Uterus (tissue), 3 donors: ENCODE measurements at regions not wholly inside any gene's neighbourhood (a gene's known extent, or its start where the extent isn't known, plus 50 kb on each side); places are given as distances from the start of the nearest gene placed in this dataset.

ENCODE experiments used
- DNase-seq, 2 donors: peaks; one replicate each; pipeline ENCODE4 v3.0.0-alpha.2; 2019 to 2020
- H3K27ac ChIP-seq, 2 donors: fragments of 200-600 bp; sonication (generic); 1 replicate in 1 of 2; 2 replicates in 1 of 2; pipeline ENCODE4 v1.5.1; 2016 to 2018
- H3K27me3 ChIP-seq, 2 donors: fragments of 200-600 bp; sonication (generic); one replicate each; pipeline ENCODE4 v1.5.1; 2018 to 2019; ENCODE audit warnings: control low read depth in 1 of 2
- H3K36me3 ChIP-seq, 2 donors: fragments of 200-600 bp; sonication (generic); one replicate each; pipeline ENCODE4 v1.5.1; 2019; ENCODE audit warnings: control low read depth in 1 of 2
- H3K4me1 ChIP-seq, 2 donors: fragments of 200-600 bp; sonication (generic); one replicate each; pipeline ENCODE4 v1.5.1; 2018 to 2019; ENCODE audit warnings: control low read depth in 1 of 2
- H3K4me3 ChIP-seq, 2 donors: fragments of 200-600 bp; sonication (generic); 1 replicate in 1 of 2; 2 replicates in 1 of 2; pipeline ENCODE4 v1.5.1; 2018 to 2019; ENCODE audit warnings: mild to moderate bottlenecking in 1 of 2
- H3K9me3 ChIP-seq, 2 donors: fragments of 200-600 bp; sonication (generic); one replicate each; pipeline ENCODE4 v1.5.1; 2019; ENCODE audit warnings: control low read depth in 1 of 2
- POLR2A ChIP-seq, 2 donors: fragments of 450-650 bp; IDR thresholded peaks; one replicate each; pipeline ENCODE4 v1.6.1; 2016; ENCODE audit warnings: antibody characterized with exemption in 2 of 2, mild to moderate bottlenecking in 1 of 2, moderate library complexity in 1 of 2
- intact Hi-C: fragments of 100-400 bp; cut with DNase I; formaldehyde crosslinking; loops from one replicate; pipeline ENCODE4 v1.15.1; 2023; ENCODE audit warnings: low total_unique reads
- TF ChIP-seq, protein P1 (sequence below), 4 experiments: fragments of 200-600 bp in 2 of 4; fragments of 450-650 bp in 2 of 4; sonication (generic) in 2 of 4; IDR thresholded peaks; one replicate each; pipeline ENCODE4 v1.5.1; 2016 to 2019; ENCODE audit warnings: antibody characterized with exemption in 4 of 4, mild to moderate bottlenecking in 2 of 4, moderate library complexity in 1 of 4
- donor health status: DM: yes; HTN: yes; CAD: no.

DNA sequence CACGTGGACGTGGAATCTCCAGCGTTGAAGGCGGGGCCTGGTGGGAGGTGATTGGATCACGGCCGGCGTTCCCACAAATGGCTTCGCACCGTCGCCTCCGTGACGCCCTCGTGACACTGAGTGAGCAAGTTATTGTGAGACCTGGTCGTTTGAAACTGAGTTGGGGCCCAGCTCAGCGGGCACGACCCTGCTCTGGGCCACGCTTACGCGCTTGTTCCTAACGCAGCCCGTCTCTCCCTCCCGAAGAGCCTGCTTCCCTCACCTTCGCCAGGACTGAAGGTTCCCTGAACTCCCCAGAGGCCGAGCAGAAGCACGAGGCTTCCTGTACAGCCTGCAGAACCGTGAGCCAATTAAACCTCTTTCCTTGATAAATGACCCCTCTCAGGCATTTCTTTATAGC is 121.8 kb downstream of the RTP5 start:
- H3K36me3 ChIP-seq = no peaks in the 10 kb centered on the region
- no peak for DNase-seq
- H3K27ac ChIP-seq = no peak overlapping the region
- TF ChIP-seq, protein P1, sequence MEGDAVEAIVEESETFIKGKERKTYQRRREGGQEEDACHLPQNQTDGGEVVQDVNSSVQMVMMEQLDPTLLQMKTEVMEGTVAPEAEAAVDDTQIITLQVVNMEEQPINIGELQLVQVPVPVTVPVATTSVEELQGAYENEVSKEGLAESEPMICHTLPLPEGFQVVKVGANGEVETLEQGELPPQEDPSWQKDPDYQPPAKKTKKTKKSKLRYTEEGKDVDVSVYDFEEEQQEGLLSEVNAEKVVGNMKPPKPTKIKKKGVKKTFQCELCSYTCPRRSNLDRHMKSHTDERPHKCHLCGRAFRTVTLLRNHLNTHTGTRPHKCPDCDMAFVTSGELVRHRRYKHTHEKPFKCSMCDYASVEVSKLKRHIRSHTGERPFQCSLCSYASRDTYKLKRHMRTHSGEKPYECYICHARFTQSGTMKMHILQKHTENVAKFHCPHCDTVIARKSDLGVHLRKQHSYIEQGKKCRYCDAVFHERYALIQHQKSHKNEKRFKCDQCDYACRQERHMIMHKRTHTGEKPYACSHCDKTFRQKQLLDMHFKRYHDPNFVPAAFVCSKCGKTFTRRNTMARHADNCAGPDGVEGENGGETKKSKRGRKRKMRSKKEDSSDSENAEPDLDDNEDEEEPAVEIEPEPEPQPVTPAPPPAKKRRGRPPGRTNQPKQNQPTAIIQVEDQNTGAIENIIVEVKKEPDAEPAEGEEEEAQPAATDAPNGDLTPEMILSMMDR (IDR thresholded peaks at IDR 0.05) = no peak
- TF ChIP-seq POLR2A (IDR thresholded peaks at IDR 0.05) = no peak
- H3K4me3 ChIP-seq = no peak overlapping the region
- no peaks in the 10 kb centered on the region for H3K9me3 ChIP-seq
- no peaks in the 10 kb centered on the region for H3K27me3 ChIP-seq
- intact Hi-C loops = no loop called here
- no peaks in the 10 kb centered on the region for H3K4me1 ChIP-seq

DNA sequence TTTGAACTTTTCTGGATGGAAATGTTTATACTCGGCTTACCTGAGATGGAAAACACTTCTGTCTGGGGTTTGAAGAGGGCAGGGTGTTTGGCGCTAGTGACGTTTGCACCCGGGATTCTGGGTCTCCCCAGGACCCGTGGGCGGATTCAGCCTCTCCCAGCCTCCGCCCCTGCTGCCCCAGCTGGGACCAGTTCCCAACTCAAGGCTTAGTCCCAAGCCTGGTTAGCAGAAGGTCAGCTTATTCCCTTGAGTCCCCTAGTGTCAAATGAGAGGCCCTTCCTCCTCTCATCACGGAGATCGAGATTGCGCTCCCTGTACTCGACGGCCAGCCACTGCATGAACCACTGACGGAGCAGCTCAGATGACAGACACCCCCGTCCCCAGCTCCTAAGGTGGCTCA is 123.2 kb downstream of the RTP5 start:
- no peaks in the 10 kb centered on the region for H3K27me3 ChIP-seq
- intact Hi-C loops = no loop called here
- TF ChIP-seq POLR2A (IDR thresholded peaks at IDR 0.05) = no peak
- TF ChIP-seq, protein P1 (IDR thresholded peaks at IDR 0.05) = no peak
- H3K36me3 ChIP-seq = no peaks in the 10 kb centered on the region
- H3K27ac ChIP-seq = no peak overlapping the region
- H3K4me1 ChIP-seq = no peaks in the 10 kb centered on the region
- no peaks in the 10 kb centered on the region for H3K9me3 ChIP-seq
- no peak for DNase-seq
- no peak overlapping the region for H3K4me3 ChIP-seq

DNA sequence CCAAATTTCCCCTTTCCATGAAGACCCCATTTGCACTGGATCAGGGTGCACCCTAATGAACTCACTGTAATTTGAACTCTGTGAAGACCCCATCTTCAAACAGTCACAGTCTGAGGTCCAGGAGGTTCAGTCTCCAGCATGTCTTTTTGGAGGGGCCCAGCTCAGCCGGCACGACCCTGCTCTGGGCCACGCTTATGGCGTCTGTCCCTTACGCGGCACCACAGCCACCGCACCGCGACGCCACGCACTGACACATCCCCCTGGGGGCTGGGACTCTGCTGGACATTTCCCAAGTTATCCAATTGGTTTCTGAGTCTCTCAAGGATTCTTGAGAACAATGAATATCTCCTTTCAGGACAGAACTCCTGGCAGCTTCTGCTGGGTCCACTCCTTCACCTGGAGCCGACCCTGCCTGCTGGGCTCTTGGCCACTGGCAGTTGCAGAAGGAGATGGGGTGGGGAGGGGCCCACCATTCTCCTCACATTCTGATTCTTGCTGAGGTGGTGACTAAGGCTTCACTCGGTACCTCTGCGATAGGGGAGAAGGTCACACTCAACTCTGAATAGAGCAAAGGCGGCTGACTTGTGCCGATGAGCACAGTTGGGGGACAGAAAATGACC is 124.0 kb downstream of the RTP5 start:
- H3K27ac ChIP-seq = no peak overlapping the region
- TF ChIP-seq, protein P1 (IDR thresholded peaks at IDR 0.05) = no peak
- TF ChIP-seq POLR2A (IDR thresholded peaks at IDR 0.05) = no peak
- no peak for DNase-seq
- H3K4me3 ChIP-seq = no peak overlapping the region
- H3K4me1 ChIP-seq = no peaks in the 10 kb centered on the region
- H3K9me3 ChIP-seq = no peaks in the 10 kb centered on the region
- no peaks in the 10 kb centered on the region for H3K36me3 ChIP-seq
- intact Hi-C loops = no loop called here
- no peaks in the 10 kb centered on the region for H3K27me3 ChIP-seq

DNA sequence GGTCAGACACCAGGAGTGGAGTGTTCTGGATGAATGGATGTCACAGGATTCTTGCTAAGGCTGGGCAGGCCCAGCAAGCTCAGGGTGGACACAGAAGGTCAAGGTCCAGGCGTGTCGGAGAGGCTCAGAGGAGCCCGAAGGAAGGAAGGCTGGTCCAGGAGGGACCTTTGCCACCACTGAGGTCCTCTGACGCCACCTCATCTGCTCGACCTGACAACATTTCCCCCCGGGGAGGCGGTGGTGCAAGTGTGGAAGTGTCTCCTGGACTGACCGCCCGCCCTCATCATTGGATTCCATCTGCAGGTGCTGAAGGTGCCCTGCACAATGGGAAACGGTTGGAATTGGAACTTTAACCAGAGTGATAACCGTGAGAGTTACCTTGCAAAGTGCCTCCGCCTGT is 124.6 kb downstream of the RTP5 start:
- Histone ChIP-seq H3K27ac (no peak overlapping the region), H3K4me3 (no peak overlapping the region), H3K4me1 (no peaks in the 10 kb centered on the region), H3K27me3 (no peaks in the 10 kb centered on the region), H3K36me3 (no peaks in the 10 kb centered on the region), H3K9me3 (no peaks in the 10 kb centered on the region)
- TF ChIP-seq, protein P1 (IDR thresholded peaks at IDR 0.05) = no peak
- no peak for TF ChIP-seq POLR2A (IDR thresholded peaks at IDR 0.05)
- no peak for DNase-seq
- intact Hi-C loops = no loop called here

DNA sequence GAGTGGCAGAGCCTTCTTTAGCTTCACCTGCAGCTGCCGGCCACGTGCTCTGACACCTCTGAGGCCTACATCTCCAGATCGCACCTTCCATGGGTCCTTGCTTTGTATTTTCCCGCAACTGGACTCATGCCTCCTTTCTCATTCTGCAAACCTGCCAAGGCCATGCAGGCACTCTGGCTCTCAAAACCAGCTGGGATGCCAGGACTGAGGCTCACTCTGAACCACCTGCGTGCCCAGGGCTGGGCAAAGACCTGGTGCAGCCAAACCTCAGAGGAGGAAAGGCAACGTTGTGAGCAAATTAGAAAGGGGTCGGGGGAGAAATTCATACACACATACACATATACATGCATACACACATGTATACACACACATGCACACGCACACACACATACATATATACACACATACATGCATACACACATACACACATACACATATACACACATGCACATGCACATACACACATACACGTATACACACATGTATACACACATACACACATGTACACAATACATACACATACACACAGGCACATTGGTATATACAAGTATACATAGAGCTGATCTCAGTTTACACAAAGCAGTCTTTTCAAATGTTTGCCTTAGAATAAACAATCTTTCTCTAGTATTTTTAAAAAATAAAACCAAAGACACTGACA is 125.2 kb downstream of the RTP5 start:
- no peaks in the 10 kb centered on the region for H3K9me3 ChIP-seq
- no peak overlapping the region for H3K4me3 ChIP-seq
- H3K36me3 ChIP-seq = no peaks in the 10 kb centered on the region
- no peak for TF ChIP-seq POLR2A (IDR thresholded peaks at IDR 0.05)
- TF ChIP-seq, protein P1 (IDR thresholded peaks at IDR 0.05) = no peak
- H3K27me3 ChIP-seq = no peaks in the 10 kb centered on the region
- H3K27ac ChIP-seq = no peak overlapping the region
- no peaks in the 10 kb centered on the region for H3K4me1 ChIP-seq
- no peak for DNase-seq
- intact Hi-C loops = no loop called here
